ENCODE measurements at regions not wholly inside any gene's neighbourhood (a gene's known extent, or its start where the extent isn't known, plus 50 kb on each side); places are given as distances from the start of the nearest gene placed in this dataset.

- DNase-seq: no peak
Measured at GRCh38 chr7:11300241-11300640, 326.6 kb downstream of the PHF14 start.

More at GRCh38 chr7:11300241-11300640, 326.6 kb downstream of the PHF14 start:
- no peak overlapping the region for H3K27ac Mint-ChIP-seq
- no peak overlapping the region for H2BK15ac ChIP-seq (ENCODE audit: low read depth, low read length)
- no peak overlapping the region for H2BK12ac ChIP-seq (ENCODE audit: insufficient read length, low read depth, low read length)
- no peaks in the 10 kb centered on the region for H3K79me1 ChIP-seq (ENCODE audit: insufficient read depth, low read depth, low read length, poor library complexity, severe bottlenecking)
- no peak overlapping the region for H2BK120ac ChIP-seq (ENCODE audit: low read depth, low read length, poor library complexity, severe bottlenecking)
- TF ChIP-seq CTCF (conservative IDR thresholded peaks at IDR 0.05): no peak
- H3K27me3 Mint-ChIP-seq (ENCODE audit: low read depth): no peaks in the 10 kb centered on the region
- H3K23me2 ChIP-seq (ENCODE audit: insufficient read length, low read depth, low read length, poor library complexity, severe bottlenecking): no peaks in the 10 kb centered on the region
- no peak overlapping the region for H2BK5ac ChIP-seq (ENCODE audit: insufficient read length, low read length)
- no CpG with 5 or more reads among the region's 5 CpGs for WGBS (ENCODE audit: extremely low coverage, insufficient read length, low lambda C conversion rate)
- H3K36me3 Mint-ChIP-seq (ENCODE audit: insufficient read depth in 1 of 3, low read depth in 3 of 3): peaks cover 0 to 9% (median 0%) of the 10 kb centered on the region in 3 experiments; a peak in 1 of 7 replicates
- H3K23ac ChIP-seq (ENCODE audit: insufficient read length, low read depth, low read length): no peak overlapping the region
- H2BK20ac ChIP-seq (ENCODE audit: low read depth, low read length, poor library complexity, severe bottlenecking): no peak overlapping the region
- peaks cover 2 to 5% of the 10 kb centered on the region in 2 experiments; a peak in 3 of 5 replicates for H3K9me3 Mint-ChIP-seq
- H3K4me1 ChIP-seq (ENCODE audit: insufficient read depth, low read length): no peaks in the 10 kb centered on the region
- no peak overlapping the region for H3K4me3 Mint-ChIP-seq
- no peak overlapping the region for H3K56ac ChIP-seq (ENCODE audit: insufficient read length, low read depth, low read length)
- no peak overlapping the region for H3K18ac ChIP-seq (ENCODE audit: insufficient read length, low read depth, low read length)
- H4K8ac ChIP-seq (replicated peaks; ENCODE audit: insufficient read length, low read depth, low read length): no peak overlapping the region
- no peak overlapping the region for H3K27ac ChIP-seq (ENCODE audit: insufficient read length, low read depth, low read length)
- H2AK5ac ChIP-seq (ENCODE audit: insufficient read length, low read length): no peak overlapping the region
- H3K4me1 Mint-ChIP-seq: peaks cover 0 to 5% of the 10 kb centered on the region in 2 experiments; a peak in 1 of 4 replicates
- H4K91ac ChIP-seq (ENCODE audit: insufficient read length, low read depth, low read length): no peak overlapping the region
- H4K5ac ChIP-seq (ENCODE audit: insufficient read length, low read depth, low read length): no peak overlapping the region
- no peak overlapping the region for H2AFZ ChIP-seq (ENCODE audit: low read length)
- no peak overlapping the region for H3K9ac ChIP-seq (ENCODE audit: extremely low read depth, insufficient read length, low read length)
- H3K4me2 ChIP-seq (ENCODE audit: insufficient read depth, insufficient read length, low read length): no peak overlapping the region
- H3K79me2 ChIP-seq (ENCODE audit: insufficient read depth, low read length): no peaks in the 10 kb centered on the region
- H3K27me3 ChIP-seq (ENCODE audit: insufficient read depth, low read length): no peaks in the 10 kb centered on the region
- H3T11ph ChIP-seq (ENCODE audit: low read length): no peak overlapping the region
- no peak overlapping the region for H3K14ac ChIP-seq (ENCODE audit: insufficient read depth, low read length)
- no peaks in the 10 kb centered on the region for H4K20me1 ChIP-seq (ENCODE audit: control insufficient read depth, insufficient read depth, insufficient read length)
- H3K4ac ChIP-seq (ENCODE audit: low read depth, low read length): no peak overlapping the region
- H3K9me3 ChIP-seq (ENCODE audit: control insufficient read depth, low read depth, low read length): no peaks in the 10 kb centered on the region
